ENCODE measurements at regions not wholly inside any gene's neighbourhood (a gene's known extent, or its start where the extent isn't known, plus 50 kb on each side); places are given as distances from the start of the nearest gene placed in this dataset.

DNA sequence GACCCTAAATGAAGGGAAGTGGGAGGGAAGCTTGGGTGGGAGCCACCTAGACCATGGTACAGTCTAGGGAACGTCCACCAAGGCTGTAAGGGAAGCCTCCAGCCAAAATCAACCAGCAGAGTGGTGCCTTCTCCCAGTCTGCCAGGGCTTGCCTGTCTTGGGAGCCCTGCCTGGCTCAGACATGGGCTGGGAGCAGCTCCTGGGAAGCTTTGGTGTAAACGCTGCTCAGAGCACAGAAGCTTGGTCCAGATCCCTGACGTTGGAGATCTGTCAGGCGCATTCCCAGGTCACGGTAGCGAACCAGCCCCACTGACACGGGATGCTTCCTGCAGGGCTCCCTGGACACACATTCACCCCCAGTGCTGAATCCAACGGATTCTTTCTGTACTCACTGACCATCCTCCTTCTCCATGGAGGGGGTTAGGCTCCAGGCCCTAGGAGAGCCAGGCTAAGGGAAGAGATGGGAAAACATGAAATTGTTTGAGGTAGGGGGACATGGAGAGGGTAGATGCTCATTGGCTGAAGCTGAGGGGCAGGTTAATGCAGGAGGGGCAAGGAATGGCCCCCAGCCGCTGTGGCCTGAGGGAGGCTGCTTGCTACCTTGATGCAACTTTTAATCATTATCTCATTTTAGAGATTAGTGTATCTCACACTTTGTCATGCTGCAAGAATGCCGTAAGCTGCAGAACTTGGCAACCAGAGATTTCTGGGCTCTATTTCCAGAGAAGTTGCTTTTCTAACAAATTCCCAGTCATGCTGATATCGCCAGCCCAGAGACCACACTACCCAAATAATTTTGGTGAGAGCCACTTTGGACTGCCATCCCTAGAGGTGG, 195.8 kb downstream of the UQCRFS1 start:
- TF ChIP-seq, protein P1, sequence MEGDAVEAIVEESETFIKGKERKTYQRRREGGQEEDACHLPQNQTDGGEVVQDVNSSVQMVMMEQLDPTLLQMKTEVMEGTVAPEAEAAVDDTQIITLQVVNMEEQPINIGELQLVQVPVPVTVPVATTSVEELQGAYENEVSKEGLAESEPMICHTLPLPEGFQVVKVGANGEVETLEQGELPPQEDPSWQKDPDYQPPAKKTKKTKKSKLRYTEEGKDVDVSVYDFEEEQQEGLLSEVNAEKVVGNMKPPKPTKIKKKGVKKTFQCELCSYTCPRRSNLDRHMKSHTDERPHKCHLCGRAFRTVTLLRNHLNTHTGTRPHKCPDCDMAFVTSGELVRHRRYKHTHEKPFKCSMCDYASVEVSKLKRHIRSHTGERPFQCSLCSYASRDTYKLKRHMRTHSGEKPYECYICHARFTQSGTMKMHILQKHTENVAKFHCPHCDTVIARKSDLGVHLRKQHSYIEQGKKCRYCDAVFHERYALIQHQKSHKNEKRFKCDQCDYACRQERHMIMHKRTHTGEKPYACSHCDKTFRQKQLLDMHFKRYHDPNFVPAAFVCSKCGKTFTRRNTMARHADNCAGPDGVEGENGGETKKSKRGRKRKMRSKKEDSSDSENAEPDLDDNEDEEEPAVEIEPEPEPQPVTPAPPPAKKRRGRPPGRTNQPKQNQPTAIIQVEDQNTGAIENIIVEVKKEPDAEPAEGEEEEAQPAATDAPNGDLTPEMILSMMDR (conservative IDR thresholded peaks at IDR 0.05; ENCODE audit: low read depth, low read length), result no peak
- no peak overlapping the region for H3K4me3 ChIP-seq (ENCODE audit: low read depth, low read length)
- DNase-seq (ENCODE audit: low read depth), result no peak

DNA sequence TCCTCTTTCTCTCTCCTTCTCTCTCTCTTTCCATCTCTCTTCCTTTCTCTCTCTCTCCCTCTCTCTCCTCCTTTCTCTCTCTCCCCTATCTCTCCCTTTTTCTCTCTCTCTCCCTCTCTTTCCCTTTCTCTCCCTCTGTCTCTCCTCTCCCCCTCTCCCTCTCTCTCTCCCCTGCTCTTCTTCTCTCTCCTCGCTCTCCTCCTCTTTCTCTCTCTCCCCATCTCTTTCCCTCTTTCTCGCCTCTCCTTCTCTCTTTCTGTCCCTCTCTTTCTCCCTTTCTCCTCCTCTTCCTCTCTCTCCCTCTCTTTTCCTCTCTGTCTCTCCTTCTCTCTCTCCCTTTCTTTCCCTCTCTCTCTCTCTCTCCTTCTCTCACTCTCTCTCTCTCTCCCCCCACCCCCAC, 196.6 kb downstream of the UQCRFS1 start:
- no peak overlapping the region for H3K4me3 ChIP-seq (ENCODE audit: low read depth, low read length)
- DNase-seq (ENCODE audit: low read depth), result no peak
- TF ChIP-seq, protein P1 (conservative IDR thresholded peaks at IDR 0.05; ENCODE audit: low read depth, low read length), result no peak

DNA sequence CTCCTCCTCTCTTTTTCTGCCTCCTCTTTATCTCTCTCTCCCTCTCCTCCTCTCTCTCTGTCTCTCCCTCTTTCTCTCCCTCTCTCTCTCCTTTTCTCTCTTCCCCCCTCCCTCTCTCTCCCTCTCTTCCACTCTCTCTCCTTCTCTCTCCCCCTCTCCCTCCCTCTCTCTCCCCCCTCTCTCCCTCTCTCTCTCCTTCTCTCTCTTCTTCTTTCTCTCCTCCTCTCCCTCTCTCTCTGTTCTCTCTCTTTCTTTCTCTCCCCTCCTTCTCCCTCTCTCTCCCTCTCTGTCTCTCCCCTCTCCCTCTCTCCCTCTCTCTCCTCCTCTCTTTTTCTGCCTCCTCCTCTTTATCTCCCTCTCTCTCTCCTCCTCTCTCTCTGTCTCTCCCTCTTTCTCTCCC, 197.4 kb downstream of the UQCRFS1 start:
- H3K4me3 ChIP-seq (ENCODE audit: low read depth, low read length), result no peak overlapping the region
- TF ChIP-seq, protein P1 (conservative IDR thresholded peaks at IDR 0.05; ENCODE audit: low read depth, low read length), result no peak
- DNase-seq (ENCODE audit: low read depth), result no peak

DNA sequence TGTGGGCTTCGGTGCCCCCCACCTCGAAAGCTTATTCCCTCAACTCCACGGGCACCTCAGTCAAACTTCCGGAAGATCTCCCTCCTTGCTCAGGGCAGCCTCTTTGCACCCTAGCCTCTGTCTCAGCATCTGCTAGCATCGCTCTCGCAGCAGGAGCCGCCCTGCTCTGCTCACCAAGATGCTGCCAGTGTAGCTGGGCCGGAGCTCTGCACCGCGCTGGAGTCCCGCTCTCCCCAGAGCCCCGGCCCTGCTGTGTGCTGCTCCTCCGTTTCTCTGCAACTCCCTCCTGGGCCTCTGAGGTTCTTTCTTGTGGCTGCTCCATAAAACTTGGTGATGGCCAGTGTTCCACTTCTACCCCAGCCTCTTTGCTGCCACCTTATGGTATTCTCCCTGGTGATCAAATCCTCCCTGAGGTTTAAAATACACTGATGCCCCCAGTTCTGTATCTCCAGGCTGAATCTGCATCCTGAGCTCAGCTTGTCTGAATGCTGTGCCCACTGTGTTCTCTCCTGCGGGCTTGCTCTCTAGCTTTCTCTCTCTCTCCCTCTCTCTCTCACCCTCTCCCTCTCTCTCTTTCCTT, 198.0 kb downstream of the UQCRFS1 start:
- no peak for DNase-seq (ENCODE audit: low read depth)
- no peak overlapping the region for H3K4me3 ChIP-seq (ENCODE audit: low read depth, low read length)
- TF ChIP-seq, protein P1 (conservative IDR thresholded peaks at IDR 0.05; ENCODE audit: low read depth, low read length), result no peak

DNA sequence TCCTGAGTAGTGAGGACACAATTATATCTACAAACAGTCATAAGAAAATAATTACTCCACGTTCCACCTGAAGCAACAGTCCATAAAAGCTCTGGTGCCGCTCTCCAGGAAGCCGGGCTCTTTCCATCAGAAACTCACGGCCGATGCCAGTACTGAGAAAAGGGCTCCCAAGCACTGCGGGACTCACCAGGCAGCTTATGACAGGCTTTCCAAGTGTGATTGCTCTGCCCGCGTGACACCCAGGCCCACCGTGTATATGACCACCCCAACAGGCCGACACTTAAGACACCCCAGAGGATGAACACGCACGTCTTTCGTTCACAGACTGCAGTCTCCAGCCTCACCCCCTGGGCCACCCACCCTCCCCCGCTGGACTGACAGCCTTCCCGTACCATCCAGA, 199.0 kb downstream of the UQCRFS1 start:
- TF ChIP-seq, protein P1 (conservative IDR thresholded peaks at IDR 0.05; ENCODE audit: low read depth, low read length), result no peak
- no peak overlapping the region for H3K4me3 ChIP-seq (ENCODE audit: low read depth, low read length)
- no peak for DNase-seq (ENCODE audit: low read depth)

DNA sequence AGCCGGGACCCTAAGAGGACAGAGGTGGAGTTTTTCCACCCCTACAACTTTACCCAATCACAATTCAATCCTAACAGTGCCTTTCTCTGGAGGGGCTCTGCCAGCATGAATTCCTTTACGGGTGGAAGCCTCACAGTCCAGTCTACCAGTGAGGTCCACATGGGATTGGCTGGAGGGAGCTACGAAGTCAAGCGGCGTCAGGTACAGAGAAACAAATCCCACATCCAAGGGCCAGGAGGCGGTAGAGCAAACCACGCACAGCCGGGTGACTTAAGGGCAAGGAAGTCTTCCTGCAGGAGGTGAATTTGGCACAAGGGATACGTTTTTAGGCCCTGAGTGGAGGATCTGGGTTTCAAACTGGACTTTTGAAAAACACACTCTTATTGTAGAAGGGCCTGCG, 199.6 kb downstream of the UQCRFS1 start:
- H3K4me3 ChIP-seq (ENCODE audit: low read depth, low read length), result no peak overlapping the region
- DNase-seq (ENCODE audit: low read depth), result no peak
- TF ChIP-seq, protein P1 (conservative IDR thresholded peaks at IDR 0.05; ENCODE audit: low read depth, low read length), result no peak

DNA sequence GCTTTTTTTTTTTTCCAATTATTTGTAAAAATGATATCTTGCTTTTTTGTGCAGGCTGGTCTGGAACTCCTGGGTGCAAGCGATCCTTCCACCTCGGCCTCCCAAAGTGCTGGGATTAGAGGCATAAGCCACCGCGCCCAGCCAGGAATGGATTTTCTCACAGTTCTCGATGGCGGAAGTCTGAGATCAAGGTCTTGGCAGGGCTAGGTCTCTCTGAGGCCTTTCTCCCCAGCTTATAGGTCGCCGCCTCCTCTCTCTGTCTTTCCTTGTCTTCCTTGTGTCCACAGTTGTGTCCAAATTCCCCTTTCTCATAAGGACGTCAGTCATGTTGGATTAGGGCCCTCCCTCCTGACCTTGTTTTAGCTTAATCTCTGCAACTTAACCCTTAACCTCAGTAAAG, 200.5 kb downstream of the UQCRFS1 start:
- no peak for DNase-seq (ENCODE audit: low read depth)

More for the DNA sequence above, 200.5 kb downstream of the UQCRFS1 start:
- TF ChIP-seq, protein P1 (conservative IDR thresholded peaks at IDR 0.05; ENCODE audit: low read depth, low read length), result no peak
- no peak overlapping the region for H3K4me3 ChIP-seq (ENCODE audit: low read depth, low read length)

Measured in choroid plexus epithelial cell (primary cell).